PC-9 (cell line): ENCODE measurements at regions not wholly inside any gene's neighbourhood (a gene's known extent, or its start where the extent isn't known, plus 50 kb on each side); places are given as distances from the start of the nearest gene placed in this dataset.

ENCODE experiments used
- BruUV-seq: library from RNA; stranded (reverse); fragments of 400-500 nt; replicated peaks from 2 replicates; lab custom pipeline; 2021; lab: Mats Ljungman, UMichigan
- CTCF ChIA-PET: fragments of 300-600 bp; sonication (Branson Sonifier 250); formaldehyde crosslinking; loops from one replicate; lab custom pipeline; 2022; ENCODE audit warnings: antibody characterized with exemption; lab: Charles Lee
- POLR2A ChIA-PET: fragments of 300-600 bp; sonication (Branson Sonifier 250); formaldehyde crosslinking; loops from one replicate; lab custom pipeline; 2022; ENCODE audit warnings: antibody characterized with exemption; ENCODE audit not compliant: unreplicated experiment; lab: Charles Lee
- DNase-seq, 2 experiments: peaks; one replicate each; pipeline versions ENCODE4 v3.0.0 to v3.0.0-alpha.2; 2015 to 2022; ENCODE audit warnings: mixed read lengths in 1 of 2
- H2AFZ ChIP-seq: fragments of 200-600 bp; sonication (generic); 2 replicates; pipeline ENCODE4 v1.8.1; 2017; ENCODE audit warnings: antibody characterized with exemption
- H3F3A ChIP-seq: fragments of 200-600 bp; sonication (generic); 2 replicates; pipeline ENCODE4 v1.8.1; 2017; ENCODE audit warnings: antibody characterized with exemption, mild to moderate bottlenecking, low read depth; ENCODE audit not compliant: insufficient read depth
- H3K27ac ChIP-seq: fragments of 200-600 bp; sonication (generic); 2 replicates; pipeline ENCODE4 v1.6.1; 2016; ENCODE audit warnings: mixed run types
- H3K27me3 ChIP-seq: fragments of 200-600 bp; sonication (generic); 2 replicates; pipeline ENCODE4 v1.6.1; 2016; ENCODE audit warnings: low read depth, mixed run types; ENCODE audit not compliant: insufficient read depth
- H3K36me3 ChIP-seq: fragments of 200-600 bp; sonication (generic); 2 replicates; pipeline ENCODE4 v1.6.1; 2016; ENCODE audit warnings: low read depth, mixed run types
- H3K4me1 ChIP-seq: fragments of 200-600 bp; sonication (generic); replicated peaks from 2 replicates; pipeline ENCODE4 v1.6.1; 2016; ENCODE audit warnings: mixed run types; ENCODE audit not compliant: insufficient read depth
- H3K4me2 ChIP-seq: fragments of 200-600 bp; sonication (generic); 2 replicates; pipeline ENCODE4 v1.6.1; 2017; ENCODE audit warnings: mixed run types
- H3K4me3 ChIP-seq: fragments of 200-600 bp; sonication (generic); 2 replicates; pipeline ENCODE4 v1.6.1; 2016; ENCODE audit warnings: mixed run types
- H3K79me2 ChIP-seq: fragments of 200-600 bp; sonication (generic); 2 replicates; pipeline ENCODE4 v1.6.1; 2017; ENCODE audit warnings: low read depth, mixed run types
- H3K9me2 ChIP-seq: fragments of 200-600 bp; sonication (generic); 2 replicates; pipeline ENCODE4 v1.8.1; 2017; ENCODE audit warnings: mild to moderate bottlenecking; ENCODE audit not compliant: insufficient read depth
- H3K9me3 ChIP-seq: fragments of 200-600 bp; sonication (generic); 2 replicates; pipeline ENCODE4 v1.8.1; 2016; ENCODE audit warnings: low read depth; ENCODE audit not compliant: insufficient read depth
- H4K20me1 ChIP-seq: fragments of 200-600 bp; sonication (generic); 2 replicates; pipeline ENCODE4 v1.8.1; 2017; ENCODE audit not compliant: insufficient read depth
- EZH2 ChIP-seq: fragments of 200-600 bp; sonication (generic); IDR thresholded peaks from 2 replicates; pipeline ENCODE4 v1.8.0; 2017; ENCODE audit warnings: antibody characterized with exemption, low read depth
- intact Hi-C: fragments of 100-400 bp; cut with micrococcal nuclease; formaldehyde crosslinking; loops from one replicate; pipeline ENCODE4 v1.10.0; 2022; ENCODE audit not compliant: unreplicated experiment
- TF ChIP-seq, protein P1 (sequence below): fragments of 200-600 bp; sonication (generic); conservative IDR thresholded peaks from 2 replicates; pipeline ENCODE4 v1.6.1; 2017; ENCODE audit warnings: mixed run types, antibody characterized with exemption, mild to moderate bottlenecking, moderate library complexity

DNA sequence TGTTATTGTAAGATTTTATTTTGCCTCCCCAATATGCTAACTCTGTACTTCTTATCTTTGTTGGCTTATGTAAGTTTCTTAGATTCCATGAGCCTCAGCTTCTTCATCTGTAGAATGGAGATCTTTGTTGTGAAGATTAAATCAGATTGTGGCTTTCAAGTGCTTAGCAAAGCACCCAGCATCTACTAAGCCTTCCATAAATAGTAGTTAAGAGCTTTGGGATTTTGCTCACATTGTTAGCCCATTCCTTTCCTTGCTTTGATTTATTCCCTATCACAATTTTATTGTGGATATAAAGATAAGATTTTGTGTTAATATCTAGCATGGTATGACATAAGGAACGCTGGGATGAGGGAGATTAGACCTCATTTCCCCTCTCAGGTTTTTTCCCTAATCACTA lies 501.4 kb downstream of the PYDC2 start:
- no peaks in the 10 kb centered on the region for H3K79me2 ChIP-seq
- no peak for DNase-seq
- BruUV-seq = no TSS peak
- H3K9me2 ChIP-seq = no peaks in the 10 kb centered on the region
- no peaks in the 10 kb centered on the region for H3K4me1 ChIP-seq
- CTCF ChIA-PET = no interaction called here
- POLR2A ChIA-PET = no interaction called here
- TF ChIP-seq, protein P1, sequence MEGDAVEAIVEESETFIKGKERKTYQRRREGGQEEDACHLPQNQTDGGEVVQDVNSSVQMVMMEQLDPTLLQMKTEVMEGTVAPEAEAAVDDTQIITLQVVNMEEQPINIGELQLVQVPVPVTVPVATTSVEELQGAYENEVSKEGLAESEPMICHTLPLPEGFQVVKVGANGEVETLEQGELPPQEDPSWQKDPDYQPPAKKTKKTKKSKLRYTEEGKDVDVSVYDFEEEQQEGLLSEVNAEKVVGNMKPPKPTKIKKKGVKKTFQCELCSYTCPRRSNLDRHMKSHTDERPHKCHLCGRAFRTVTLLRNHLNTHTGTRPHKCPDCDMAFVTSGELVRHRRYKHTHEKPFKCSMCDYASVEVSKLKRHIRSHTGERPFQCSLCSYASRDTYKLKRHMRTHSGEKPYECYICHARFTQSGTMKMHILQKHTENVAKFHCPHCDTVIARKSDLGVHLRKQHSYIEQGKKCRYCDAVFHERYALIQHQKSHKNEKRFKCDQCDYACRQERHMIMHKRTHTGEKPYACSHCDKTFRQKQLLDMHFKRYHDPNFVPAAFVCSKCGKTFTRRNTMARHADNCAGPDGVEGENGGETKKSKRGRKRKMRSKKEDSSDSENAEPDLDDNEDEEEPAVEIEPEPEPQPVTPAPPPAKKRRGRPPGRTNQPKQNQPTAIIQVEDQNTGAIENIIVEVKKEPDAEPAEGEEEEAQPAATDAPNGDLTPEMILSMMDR = no peak
- TF ChIP-seq EZH2 = no peak
- no peaks in the 10 kb centered on the region for H3K36me3 ChIP-seq
- H3K27me3 ChIP-seq = no peaks in the 10 kb centered on the region
- H4K20me1 ChIP-seq = no peaks in the 10 kb centered on the region
- no peak overlapping the region for H3K4me3 ChIP-seq
- no peaks in the 10 kb centered on the region for H3K9me3 ChIP-seq
- H3F3A ChIP-seq = no peaks in the 10 kb centered on the region
- intact Hi-C loops = no loop called here
- no peak overlapping the region for H3K27ac ChIP-seq
- H2AFZ ChIP-seq = no peak overlapping the region
- no peak overlapping the region for H3K4me2 ChIP-seq

DNA sequence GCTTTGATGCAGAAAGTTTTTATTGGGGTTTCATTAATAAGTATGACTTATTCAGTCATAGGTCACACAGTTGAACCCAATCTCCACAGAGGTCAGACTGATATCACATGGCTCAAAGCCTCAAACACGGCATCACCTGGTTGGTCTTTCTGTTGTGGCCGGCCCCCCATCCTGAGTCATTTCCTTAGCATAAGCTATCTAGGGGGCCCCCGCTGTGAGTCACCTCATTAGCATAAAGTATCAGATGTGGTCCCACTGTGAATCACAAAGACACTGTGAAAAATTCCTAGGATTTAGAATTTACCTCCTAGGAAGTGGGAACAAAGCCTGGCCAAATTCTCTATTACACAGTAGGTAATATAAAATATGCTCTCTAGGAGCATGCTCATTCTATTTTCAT lies 502.2 kb downstream of the PYDC2 start:
- Histone ChIP-seq H4K20me1 (no peaks in the 10 kb centered on the region), H3K27me3 (no peaks in the 10 kb centered on the region), H3F3A (no peaks in the 10 kb centered on the region), H3K9me2 (no peaks in the 10 kb centered on the region), H3K4me2 (no peak overlapping the region), H3K4me1 (no peaks in the 10 kb centered on the region), H3K27ac (no peak overlapping the region), H3K4me3 (no peak overlapping the region), H3K79me2 (no peaks in the 10 kb centered on the region), H2AFZ (no peak overlapping the region), H3K9me3 (no peaks in the 10 kb centered on the region), H3K36me3 (no peaks in the 10 kb centered on the region)
- TF ChIP-seq, protein P1 = no peak
- TF ChIP-seq EZH2 = no peak
- POLR2A ChIA-PET = interaction anchor here (0.5 kb wide), 1 partner anchor 275 kb away, joined by 3 read pairs; no protein-coding TSS in a partner anchor
- no peak for DNase-seq
- CTCF ChIA-PET = interaction anchor here (1.1 kb wide), 1 partner anchor 480 kb away, joined by 3 read pairs; no protein-coding TSS in a partner anchor
- no TSS peak for BruUV-seq
- intact Hi-C loops = no loop called here

DNA sequence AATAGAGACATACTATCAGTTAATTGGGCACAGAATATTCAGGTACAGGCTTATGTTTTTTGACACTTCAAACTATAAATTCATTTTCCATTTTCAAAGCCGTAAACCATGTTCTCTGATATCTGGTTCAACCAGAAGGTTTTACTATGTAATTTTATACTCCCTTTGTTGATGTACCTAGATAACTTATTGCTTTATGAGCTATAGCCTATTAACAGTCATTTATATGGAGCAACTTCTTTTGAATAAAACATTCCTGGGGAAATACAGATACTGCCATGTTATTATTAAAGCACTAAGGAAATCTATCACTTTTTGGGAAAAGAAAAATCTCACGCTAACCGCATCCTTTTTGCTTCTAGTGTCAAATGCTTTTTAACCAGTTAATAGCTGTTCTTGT lies 505.6 kb downstream of the PYDC2 start:
- no peak for TF ChIP-seq EZH2
- TF ChIP-seq, protein P1 = no peak
- intact Hi-C loops = no loop called here
- DNase-seq = no peak
- no peak overlapping the region for H3K27ac ChIP-seq
- H3K4me2 ChIP-seq = no peak overlapping the region
- no peak overlapping the region for H3K4me3 ChIP-seq
- H2AFZ ChIP-seq = no peak overlapping the region
- CTCF ChIA-PET = no interaction called here
- H3K9me2 ChIP-seq = no peaks in the 10 kb centered on the region
- POLR2A ChIA-PET = interaction anchor here (0.6 kb wide), 1 partner anchor 244 kb away, joined by 3 read pairs; no protein-coding TSS in a partner anchor
- H3K4me1 ChIP-seq = no peaks in the 10 kb centered on the region
- BruUV-seq = no TSS peak
- H3K79me2 ChIP-seq = no peaks in the 10 kb centered on the region
- no peaks in the 10 kb centered on the region for H3F3A ChIP-seq
- H3K36me3 ChIP-seq = no peaks in the 10 kb centered on the region
- no peaks in the 10 kb centered on the region for H3K27me3 ChIP-seq
- H4K20me1 ChIP-seq = no peaks in the 10 kb centered on the region
- no peaks in the 10 kb centered on the region for H3K9me3 ChIP-seq
